GM12891 (cell line): ENCODE measurements at regions not wholly inside any gene's neighbourhood (a gene's known extent, or its start where the extent isn't known, plus 50 kb on each side); places are given as distances from the start of the nearest gene placed in this dataset.

Experiments used
- DNase-seq: peaks from one replicate; pipeline ENCODE4 v3.0.0; 2011; ENCODE audit warnings: low spot score; ENCODE audit not compliant: insufficient read length
- FAIRE-seq: peaks from 2 replicates; lab custom pipeline; 2011; peaks lifted over from hg19 to GRCh38; lab: Jason Lieb, UNC
- PAX5 ChIP-seq: IDR thresholded peaks from 2 replicates; pipeline ENCODE4 v1.6.1; 2011; ENCODE audit warnings: low read length, moderate library complexity, mild to moderate bottlenecking; ENCODE audit not compliant: insufficient read depth, severe bottlenecking
- POLR2A ChIP-seq: IDR thresholded peaks from 2 replicates; pipeline ENCODE4 v1.6.1; 2011; ENCODE audit warnings: low read depth, low read length, control low read depth
- POLR2AphosphoS5 ChIP-seq: IDR thresholded peaks from 2 replicates; pipeline ENCODE4 v1.6.1; 2011; ENCODE audit warnings: low read depth, low read length, control low read depth
- POU2F2 ChIP-seq: IDR thresholded peaks from 2 replicates; pipeline ENCODE4 v1.6.1; 2011; ENCODE audit warnings: low read depth, mild to moderate bottlenecking, control low read depth, low read length, moderate library complexity
- SPI1 ChIP-seq: IDR thresholded peaks from 2 replicates; pipeline ENCODE4 v1.6.1; 2011; ENCODE audit warnings: low read depth, low read length, control low read depth
- TAF1 ChIP-seq: IDR thresholded peaks from 2 replicates; pipeline ENCODE4 v1.6.1; 2011; ENCODE audit warnings: low read depth, low read length, control low read depth

- TF ChIP-seq SPI1 (no peak), PAX5 (no peak), TAF1 (no peak), POLR2A (no peak), POLR2AphosphoS5 (no peak), POU2F2 (no peak)
- DNase-seq: no peak
- no peak for FAIRE-seq
Measured at GRCh38 chr22:27378311-27378800, 423.2 kb downstream of the MN1 start.

GRCh38 chr22:27378995-27379394 lies 422.6 kb downstream of the MN1 start:
- DNase-seq (no peak), FAIRE-seq (no peak)
- TF ChIP-seq SPI1 (no peak), TAF1 (no peak), PAX5 (no peak), POU2F2 (no peak), POLR2AphosphoS5 (no peak), POLR2A (no peak)

- DNase-seq (no peak), FAIRE-seq (no peak)
- TF ChIP-seq POU2F2 (no peak), SPI1 (no peak), TAF1 (no peak), PAX5 (no peak), POLR2A (no peak), POLR2AphosphoS5 (no peak)
Measured at GRCh38 chr22:27380855-27381254, 420.7 kb downstream of the MN1 start.

GRCh38 chr22:27381552-27381951 lies 420.0 kb downstream of the MN1 start:
- no peak for FAIRE-seq
- TF ChIP-seq POLR2AphosphoS5 (no peak), POU2F2 (no peak), SPI1 (no peak), TAF1 (no peak), POLR2A (no peak), PAX5 (no peak)
- DNase-seq: no peak

GRCh38 chr22:27381960-27382742 lies 419.4 kb downstream of the MN1 start:
- FAIRE-seq (no peak), DNase-seq (no peak)
- no peak for TF ChIP-seq TAF1
- TF ChIP-seq POU2F2: no peak
- no peak for TF ChIP-seq POLR2AphosphoS5
- TF ChIP-seq SPI1: no peak

GRCh38 chr22:27382947-27383346 lies 418.6 kb downstream of the MN1 start:
- TF ChIP-seq PAX5 (no peak), POLR2AphosphoS5 (no peak), SPI1 (no peak), TAF1 (no peak), POLR2A (no peak), POU2F2 (no peak)
- DNase-seq (no peak), FAIRE-seq (no peak)

GRCh38 chr22:27383896-27384295 lies 417.7 kb downstream of the MN1 start:
- DNase-seq (no peak), FAIRE-seq (no peak)
- TF ChIP-seq POLR2A (no peak), POLR2AphosphoS5 (no peak)

- TF ChIP-seq POLR2A (no peak), SPI1 (no peak), POU2F2 (no peak), PAX5 (no peak), TAF1 (no peak), POLR2AphosphoS5 (no peak)
- DNase-seq (no peak), FAIRE-seq (no peak)
Measured at GRCh38 chr22:27385261-27385998, 416.1 kb downstream of the MN1 start.

GRCh38 chr22:27386186-27386585 lies 415.4 kb downstream of the MN1 start:
- TF ChIP-seq POLR2AphosphoS5 (no peak), POU2F2 (no peak), POLR2A (no peak), TAF1 (no peak), PAX5 (no peak), SPI1 (no peak)
- FAIRE-seq: no peak

GRCh38 chr22:27387561-27387960 lies 414.0 kb downstream of the MN1 start:
- no peak for DNase-seq
- TF ChIP-seq PAX5 (no peak), TAF1 (no peak), POLR2A (no peak), POU2F2 (no peak), SPI1 (no peak), POLR2AphosphoS5 (no peak)
- no peak for FAIRE-seq

More at GRCh38 chr22:27386186-27386585, 415.4 kb downstream of the MN1 start:
- DNase-seq: no peak
